Stimulated activated memory B cell treated with anti-CD40 and anti-IgM and Interleukin-4, amounts not matched to agents 10 μg/mL and 1 μg/mL and 100 μg/mL, for 72 hours (primary cell): ENCODE measurements at regions not wholly inside any gene's neighbourhood (a gene's known extent, or its start where the extent isn't known, plus 50 kb on each side); places are given as distances from the start of the nearest gene placed in this dataset.
"Not testable (repeated sequence)": the region's sequence is repeated elsewhere in the genome, so short reads cannot be mapped to it uniquely, and the experiment has no call there.

Experiments used
- ATAC-seq: fragments of 150-1000 bp; cut with Tn5 transposase; 2 replicates; pipeline ENCODE4 v1.10.0; 2021
- H3K27ac Mint-ChIP-seq: one replicate; pipeline ENCODE4 v1.8.0; 2022; ENCODE audit warnings: mild to moderate bottlenecking, mixed read lengths
- H3K27me3 Mint-ChIP-seq: one replicate; pipeline ENCODE4 v1.8.0; 2022; ENCODE audit warnings: mixed read lengths
- H3K36me3 Mint-ChIP-seq: one replicate; pipeline ENCODE4 v1.8.0; 2022; ENCODE audit warnings: mixed read lengths
- H3K4me1 Mint-ChIP-seq: one replicate; pipeline ENCODE4 v1.8.0; 2022; ENCODE audit warnings: mixed read lengths
- H3K4me3 Mint-ChIP-seq: one replicate; pipeline ENCODE4 v1.8.0; 2022; ENCODE audit warnings: mild to moderate bottlenecking, moderate library complexity, mixed read lengths
- H3K9me3 Mint-ChIP-seq: one replicate; pipeline ENCODE4 v1.8.0; 2022; ENCODE audit warnings: mixed read lengths

DNA sequence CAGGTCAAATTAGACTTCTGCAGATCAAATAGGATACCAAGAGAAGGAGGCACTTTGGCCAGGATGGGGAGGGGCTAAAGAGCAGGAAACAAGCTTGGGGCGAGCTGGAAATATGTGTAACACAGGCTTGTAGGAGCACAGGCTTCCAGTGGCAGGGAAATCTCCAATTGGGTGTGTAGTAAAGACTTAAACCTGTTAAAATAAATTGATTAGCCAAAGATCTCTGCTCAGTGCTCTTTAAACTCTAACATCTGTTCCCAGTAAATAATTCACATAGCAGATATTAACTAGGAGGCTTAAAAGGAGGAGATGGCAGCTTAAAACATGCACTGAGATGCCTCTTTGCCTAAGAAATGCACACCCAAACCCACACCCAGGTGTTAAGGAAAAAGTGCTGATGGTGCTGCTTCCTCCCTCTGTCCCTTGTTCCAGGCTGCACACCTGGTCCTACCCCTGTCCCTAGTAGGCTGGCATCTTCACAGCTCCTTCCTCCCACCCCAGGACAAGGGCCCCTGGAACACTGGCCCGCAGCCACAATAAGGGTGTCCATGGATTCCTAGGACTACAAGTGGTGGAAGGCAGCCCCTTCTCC lies 93.5 kb upstream of the MLN start:
- no peaks in the 10 kb centered on the region for H3K4me1 Mint-ChIP-seq
- H3K36me3 Mint-ChIP-seq: no peaks in the 10 kb centered on the region
- ATAC-seq: no peak
- no peaks in the 10 kb centered on the region for H3K9me3 Mint-ChIP-seq
- peaks cover 52% of the 10 kb centered on the region for H3K27me3 Mint-ChIP-seq
- no peak overlapping the region for H3K27ac Mint-ChIP-seq
- no peak overlapping the region for H3K4me3 Mint-ChIP-seq

DNA sequence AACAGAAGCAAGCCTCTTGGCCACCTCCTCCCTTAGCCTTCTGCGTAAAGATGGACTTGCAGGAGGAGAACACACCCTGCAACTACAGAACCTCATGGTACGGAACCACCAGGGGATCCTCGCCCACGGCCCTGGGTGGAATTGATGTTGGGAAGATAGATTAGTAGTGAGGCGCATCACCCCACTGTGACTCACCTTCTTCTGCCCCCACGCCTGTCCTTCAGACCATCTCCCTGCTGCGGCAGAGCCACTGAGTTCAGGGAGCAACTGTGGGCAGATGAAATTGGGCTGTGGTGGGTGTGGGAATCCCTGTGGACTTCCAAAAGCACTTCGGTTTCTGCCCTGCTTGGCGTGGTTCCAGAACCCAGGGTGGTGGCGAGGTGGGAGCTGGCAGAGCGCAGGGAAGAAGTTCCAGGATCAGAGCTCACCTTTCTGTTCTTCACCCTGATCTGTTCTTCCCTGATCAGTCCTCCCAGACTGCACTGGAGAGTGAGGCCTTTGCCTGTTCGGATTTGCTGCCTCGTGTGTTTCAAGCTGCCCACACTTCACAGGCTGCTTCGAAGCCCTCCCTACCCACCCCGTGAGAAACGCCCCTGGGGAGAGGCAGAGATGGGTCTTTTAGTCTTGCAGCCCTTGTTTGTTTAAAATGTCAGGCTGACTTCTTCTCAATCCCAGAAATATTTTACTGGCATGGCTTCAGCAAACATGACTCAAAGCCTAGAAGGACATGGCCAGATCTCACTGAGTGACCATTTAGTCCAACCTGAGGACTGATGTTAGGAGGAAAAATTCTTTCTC lies 92.8 kb upstream of the MLN start:
- Mint-ChIP-seq H3K36me3 (no peaks in the 10 kb centered on the region), H3K4me1 (no peaks in the 10 kb centered on the region), H3K4me3 (no peak overlapping the region), H3K27me3 (peaks cover 52% of the 10 kb centered on the region), H3K27ac (no peak overlapping the region), H3K9me3 (no peaks in the 10 kb centered on the region)
- no peak for ATAC-seq

GRCh38 chr6:33895988-33896387 lies 92.2 kb upstream of the MLN start:
- Mint-ChIP-seq H3K9me3 (no peaks in the 10 kb centered on the region), H3K36me3 (no peaks in the 10 kb centered on the region), H3K27me3 (peaks cover 52% of the 10 kb centered on the region), H3K27ac (no peak overlapping the region), H3K4me3 (no peak overlapping the region), H3K4me1 (no peaks in the 10 kb centered on the region)
- no peak for ATAC-seq

- Mint-ChIP-seq H3K27ac (no peak overlapping the region), H3K36me3 (no peaks in the 10 kb centered on the region), H3K4me1 (no peaks in the 10 kb centered on the region), H3K4me3 (no peak overlapping the region), H3K27me3 (peaks cover 52% of the 10 kb centered on the region), H3K9me3 (no peaks in the 10 kb centered on the region)
- no peak for ATAC-seq
Measured at GRCh38 chr6:33895296-33895695, 91.5 kb upstream of the MLN start.

- no peak overlapping the region for H3K4me3 Mint-ChIP-seq
- ATAC-seq: no peak
- H3K4me1 Mint-ChIP-seq: no peaks in the 10 kb centered on the region
- no peak overlapping the region for H3K27ac Mint-ChIP-seq
- no peaks in the 10 kb centered on the region for H3K36me3 Mint-ChIP-seq
- H3K27me3 Mint-ChIP-seq: peaks cover 44% of the 10 kb centered on the region
- H3K9me3 Mint-ChIP-seq: no peaks in the 10 kb centered on the region
Measured at GRCh38 chr6:33894438-33894837, 90.6 kb upstream of the MLN start.

DNA sequence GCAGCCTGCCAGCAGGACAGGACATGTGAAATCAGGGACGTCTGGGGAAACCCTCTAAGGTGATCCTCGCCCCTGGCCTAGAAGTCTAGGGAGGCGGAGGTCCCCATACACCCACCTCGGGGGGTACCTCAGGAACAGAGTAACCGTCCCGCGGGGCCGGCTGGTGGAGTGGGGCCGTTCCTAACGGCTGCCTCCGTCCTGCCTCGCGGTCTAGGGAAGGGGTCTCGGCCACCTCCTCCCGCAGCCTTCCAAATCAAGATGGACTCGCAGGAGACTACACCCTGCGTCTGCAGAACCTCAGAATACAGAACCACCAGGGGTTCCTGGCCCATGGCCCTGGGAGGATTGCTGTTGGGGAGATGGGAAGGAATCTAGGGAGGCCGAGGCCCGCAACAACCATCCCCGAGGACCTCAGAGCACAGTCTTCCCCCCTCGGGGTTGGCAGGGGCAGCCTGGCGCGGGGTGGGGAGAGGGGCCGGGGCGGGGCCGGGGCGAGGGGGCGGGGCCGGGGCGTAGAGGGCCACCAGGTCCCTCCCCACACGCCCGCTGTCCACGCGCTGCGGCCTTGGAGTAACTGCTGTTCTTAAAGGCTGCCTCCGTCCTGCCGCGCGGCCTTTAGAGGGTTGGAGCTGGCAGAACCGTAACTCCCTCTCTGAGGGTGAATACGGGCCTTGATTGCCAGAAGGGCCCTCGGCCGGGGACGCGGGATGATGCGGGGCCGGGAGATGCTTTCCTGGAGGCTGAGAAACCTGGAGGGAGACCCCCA lies 89.0 kb upstream of the MLN start:
- Mint-ChIP-seq H3K9me3 (no peaks in the 10 kb centered on the region), H3K4me1 (no peaks in the 10 kb centered on the region), H3K4me3 (no peak overlapping the region), H3K27me3 (peaks cover 27% of the 10 kb centered on the region), H3K36me3 (no peaks in the 10 kb centered on the region), H3K27ac (no peak overlapping the region)
- ATAC-seq: peak; percentile 46

GRCh38 chr6:33888664-33889200 lies 84.9 kb upstream of the MLN start:
- Mint-ChIP-seq H3K27ac (no peak overlapping the region), H3K4me1 (no peaks in the 10 kb centered on the region), H3K4me3 (no peak overlapping the region), H3K27me3 (peaks cover 41% of the 10 kb centered on the region), H3K36me3 (no peaks in the 10 kb centered on the region), H3K9me3 (no peaks in the 10 kb centered on the region)
- ATAC-seq: no peak

GRCh38 chr6:33888183-33888582 lies 84.4 kb upstream of the MLN start:
- H3K27ac Mint-ChIP-seq: no peak overlapping the region
- no peak overlapping the region for H3K4me3 Mint-ChIP-seq
- no peaks in the 10 kb centered on the region for H3K4me1 Mint-ChIP-seq
- no peak for ATAC-seq
- no peaks in the 10 kb centered on the region for H3K9me3 Mint-ChIP-seq
- peaks cover 41% of the 10 kb centered on the region for H3K27me3 Mint-ChIP-seq
- no peaks in the 10 kb centered on the region for H3K36me3 Mint-ChIP-seq

GRCh38 chr6:33886673-33887144 lies 82.9 kb upstream of the MLN start:
- Mint-ChIP-seq H3K27me3 (peaks cover 34% of the 10 kb centered on the region), H3K27ac (no peak overlapping the region), H3K36me3 (no peaks in the 10 kb centered on the region), H3K9me3 (no peaks in the 10 kb centered on the region), H3K4me3 (no peak overlapping the region), H3K4me1 (no peaks in the 10 kb centered on the region)
- ATAC-seq: no peak

DNA sequence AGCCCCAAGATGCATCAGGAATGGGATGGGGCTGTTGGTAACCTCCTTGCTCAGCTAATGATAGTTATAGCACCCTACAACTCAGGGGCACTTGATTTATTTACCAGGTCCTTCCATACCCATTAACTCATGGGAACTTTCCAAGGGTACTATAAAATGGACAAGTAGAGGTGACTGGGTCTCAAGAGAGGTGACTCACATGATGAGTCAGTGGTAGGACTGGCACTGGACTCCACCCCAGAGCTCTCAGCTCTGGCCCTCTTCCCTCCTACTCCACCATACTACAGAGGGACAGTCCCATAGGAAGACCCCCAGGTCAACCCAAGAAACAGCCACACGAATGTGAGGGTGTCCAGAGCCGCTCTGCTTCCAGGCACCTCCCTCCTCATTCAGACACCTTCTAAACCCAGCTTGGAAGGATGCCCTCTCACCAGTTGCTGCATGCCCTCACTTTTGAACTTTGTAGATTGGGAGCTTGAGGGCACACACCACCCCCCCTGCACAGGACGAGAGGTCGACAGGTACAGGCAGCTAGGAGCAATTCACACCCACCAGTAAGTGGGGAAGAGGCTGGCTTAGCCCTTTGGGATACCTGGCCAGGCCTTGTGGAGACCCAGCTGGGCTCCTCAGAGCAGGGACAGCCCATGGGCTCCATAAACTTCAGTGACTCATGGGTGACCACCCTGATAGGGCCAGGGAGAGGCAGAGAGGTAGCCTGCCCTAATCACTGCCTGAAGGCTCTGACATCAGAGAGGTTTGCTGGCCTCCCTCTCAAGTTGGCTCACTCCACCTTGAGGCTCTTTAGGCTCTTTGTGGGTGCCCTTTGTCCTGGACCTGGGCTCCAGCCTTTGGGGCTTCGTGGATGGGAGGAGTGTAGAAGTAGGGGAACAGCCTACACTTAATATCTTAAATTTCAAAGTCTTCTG lies 81.6 kb upstream of the MLN start:
- Mint-ChIP-seq H3K27me3 (peaks cover 31% of the 10 kb centered on the region), H3K36me3 (no peaks in the 10 kb centered on the region), H3K9me3 (no peaks in the 10 kb centered on the region), H3K4me1 (no peaks in the 10 kb centered on the region), H3K4me3 (no peak overlapping the region), H3K27ac (no peak overlapping the region)
- ATAC-seq: no peak

GRCh38 chr6:33883621-33884020 lies 79.8 kb upstream of the MLN start:
- not testable (repeated sequence) for H3K9me3 Mint-ChIP-seq, H3K27ac Mint-ChIP-seq, H3K36me3 Mint-ChIP-seq, H3K4me1 Mint-ChIP-seq, H3K4me3 Mint-ChIP-seq, ATAC-seq
- H3K27me3 Mint-ChIP-seq: peaks cover 33% of the 10 kb centered on the region

DNA sequence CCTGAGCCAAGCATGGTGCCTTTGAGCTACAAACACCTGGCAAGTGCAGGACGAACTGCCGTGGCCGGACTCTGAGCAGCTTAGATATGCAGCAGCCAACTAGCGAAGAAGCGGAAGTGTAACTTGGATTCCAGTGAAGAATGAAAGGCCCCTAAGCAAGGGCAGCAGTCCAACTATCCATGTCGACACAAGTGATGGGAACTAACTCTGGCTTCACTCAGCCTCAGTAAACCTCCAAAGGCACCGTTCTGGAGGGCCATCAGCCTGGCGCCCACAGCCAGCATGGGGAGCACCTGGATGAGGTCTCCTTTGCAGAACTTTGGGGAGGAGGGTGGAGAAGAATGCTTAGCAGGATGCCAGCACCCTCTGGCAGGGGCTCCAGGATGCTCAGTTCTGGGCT lies 78.4 kb upstream of the MLN start:
- Mint-ChIP-seq H3K27ac (no peak overlapping the region), H3K36me3 (no peaks in the 10 kb centered on the region), H3K4me1 (no peaks in the 10 kb centered on the region), H3K9me3 (no peaks in the 10 kb centered on the region), H3K4me3 (no peak overlapping the region), H3K27me3 (peaks cover 47% of the 10 kb centered on the region)
- ATAC-seq: no peak

- Mint-ChIP-seq H3K9me3 (no peaks in the 10 kb centered on the region), H3K36me3 (no peaks in the 10 kb centered on the region), H3K27me3 (peaks cover 60% of the 10 kb centered on the region), H3K4me3 (no peak overlapping the region), H3K4me1 (no peaks in the 10 kb centered on the region), H3K27ac (no peak overlapping the region)
- no peak for ATAC-seq
Measured at GRCh38 chr6:33880766-33881165, 77.0 kb upstream of the MLN start.

DNA sequence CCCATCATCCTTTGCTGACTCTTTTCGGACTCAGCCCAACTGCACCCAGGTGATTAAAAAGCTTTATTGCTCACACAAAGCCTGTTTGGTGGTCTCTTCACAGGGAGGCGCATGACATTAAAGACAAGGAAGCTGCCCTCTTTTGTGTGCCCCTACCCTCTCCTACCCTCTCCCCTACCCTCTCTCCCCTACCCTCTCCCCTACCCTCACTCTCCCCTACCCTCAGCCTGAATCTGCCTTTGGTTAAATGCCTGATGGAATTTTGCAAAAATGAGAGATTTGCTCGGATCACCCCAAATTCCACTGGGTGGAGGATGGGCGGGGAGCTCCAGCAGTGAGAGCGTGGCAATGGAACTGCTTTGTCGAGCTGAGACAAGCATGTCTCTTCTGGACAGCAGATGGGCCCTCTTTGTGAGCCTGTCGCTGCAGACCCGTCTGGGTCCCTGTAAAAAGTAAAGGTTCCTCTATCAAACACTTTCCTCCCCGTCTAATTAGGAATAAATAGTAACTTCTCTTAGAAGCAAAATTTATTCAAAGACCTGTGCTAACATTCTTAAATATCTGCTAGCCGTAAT lies 76.4 kb upstream of the MLN start:
- Mint-ChIP-seq H3K9me3 (no peaks in the 10 kb centered on the region), H3K27me3 (peaks cover 55% of the 10 kb centered on the region), H3K4me1 (no peaks in the 10 kb centered on the region), H3K27ac (no peak overlapping the region), H3K4me3 (no peak overlapping the region), H3K36me3 (no peaks in the 10 kb centered on the region)
- no peak for ATAC-seq
